HepG2 (cell line): ENCODE measurements at regions not wholly inside any gene's neighbourhood (a gene's known extent, or its start where the extent isn't known, plus 50 kb on each side); places are given as distances from the start of the nearest gene placed in this dataset.

Source experiments
- ATAC-seq: fragments of 200-7000 bp; cut with Tn5 transposase; 3 replicates; pipeline ENCODE4 v1.9.1; 2020; ENCODE audit warnings: mild to moderate bottlenecking, moderate library complexity
- BruUV-seq: library from RNA; stranded (reverse); fragments of 400-500 nt; replicated peaks from 2 replicates; lab custom pipeline; 2021; lab: Mats Ljungman, UMichigan
- CTCF ChIA-PET: fragments of 300-600 bp; formaldehyde crosslinking; extraction: SDS; loops from one replicate; lab custom pipeline; 2021; ENCODE audit warnings: low total read pairs, inconsistent platforms, low intra/inter-chr PET ratio; lab: Yijun Ruan, JAX
- POLR2A ChIA-PET: fragments of 350-600 bp; sonication (Branson Sonifier 250); formaldehyde crosslinking; loops from one replicate; lab custom pipeline; 2020; ENCODE audit warnings: antibody characterized with exemption, inconsistent platforms; lab: Yijun Ruan, JAX
- DNase-seq: peaks from one replicate; pipeline ENCODE4 v3.0.0-alpha.2; 2015; ENCODE audit warnings: low spot score
- FAIRE-seq: peaks from 3 replicates; lab custom pipeline; 2011; peaks lifted over from hg19 to GRCh38; lab: Jason Lieb, UNC
- H2AFZ ChIP-seq: one replicate; pipeline ENCODE4 v1.6.1; 2011; ENCODE audit warnings: low read length, inconsistent platforms
- H3K27ac ChIP-seq: fragments of 300-600 bp; 3 replicates; pipeline ENCODE4 v1.8.0; 2011; ENCODE audit warnings: mixed run types, mild to moderate bottlenecking, mixed read lengths, low read length, inconsistent platforms; ENCODE audit not compliant: insufficient read depth; ENCODE audit errors: extremely low read length
- H3K27me3 ChIP-seq, 2 experiments: fragments of 200-600 bp in 1 of 2; 2 replicates in 1 of 2; 3 replicates in 1 of 2; pipeline versions ENCODE4 v1.6.0 to v1.8.0; 2011; ENCODE audit warnings: low read length in 2 of 2, mild to moderate bottlenecking in 2 of 2, moderate library complexity in 2 of 2, inconsistent platforms in 1 of 2; ENCODE audit not compliant: insufficient read depth in 2 of 2, control insufficient read depth in 1 of 2
- H3K36me3 ChIP-seq, 2 experiments: fragments of 200-600 bp in 1 of 2; replicated peaks in 1 of 2; 2 replicates in 1 of 2; 3 replicates in 1 of 2; pipeline versions ENCODE4 v1.5.1 to v1.8.0; 2011; ENCODE audit warnings: low read length in 2 of 2, inconsistent platforms in 1 of 2; ENCODE audit not compliant: insufficient read depth in 2 of 2, control insufficient read depth in 1 of 2
- H3K4me1 ChIP-seq: 2 replicates; pipeline ENCODE4 v1.5.1; 2012; ENCODE audit warnings: low read length, inconsistent platforms; ENCODE audit not compliant: insufficient read depth
- H3K4me2 ChIP-seq: 2 replicates; pipeline ENCODE4 v1.6.0; 2011; ENCODE audit warnings: low read depth, low read length, inconsistent platforms
- H3K4me3 ChIP-seq, 3 experiments: fragments of 200-600 bp in 1 of 3; sonication (generic), shearing (Covaris generic) in 1 of 3; replicated peaks in 1 of 3; 2 replicates each; pipeline ENCODE4 v1.5.1; 2011 to 2016; ENCODE audit warnings: low read length in 3 of 3, inconsistent platforms in 2 of 3, low read depth in 2 of 3, mild to moderate bottlenecking in 2 of 3, control low read depth in 1 of 3, mixed read lengths in 1 of 3; ENCODE audit not compliant: insufficient read depth in 1 of 3
- H3K79me2 ChIP-seq: one replicate; pipeline ENCODE4 v1.6.1; 2011; ENCODE audit warnings: low read length, inconsistent platforms; ENCODE audit not compliant: insufficient read depth
- H3K9ac ChIP-seq: 2 replicates; pipeline ENCODE4 v1.6.0; 2011; ENCODE audit warnings: mild to moderate bottlenecking, low read depth, low read length, inconsistent platforms; ENCODE audit not compliant: insufficient read depth
- H3K9me3 ChIP-seq: 2 replicates; pipeline ENCODE4 v1.5.1; 2012; ENCODE audit warnings: mild to moderate bottlenecking, low read length
- H4K20me1 ChIP-seq: 2 replicates; pipeline ENCODE4 v1.6.0; 2011; ENCODE audit warnings: inconsistent platforms, mild to moderate bottlenecking, low read length, moderate library complexity; ENCODE audit not compliant: insufficient read depth
- DMAP1 ChIP-seq: IDR thresholded peaks from 2 replicates; pipeline ENCODE4 v1.6.1; 2016
- DPF2 ChIP-seq: sonication (generic); formaldehyde crosslinking; IDR thresholded peaks from 2 replicates; pipeline ENCODE4 v1.4.0; 2020; ENCODE audit warnings: mild to moderate bottlenecking, low read depth, missing genetic modification reagents, borderline replicate concordance
- FUBP1 ChIP-seq: sonication (generic); formaldehyde crosslinking; IDR thresholded peaks from 2 replicates; pipeline ENCODE4 v1.5.1; 2020; ENCODE audit warnings: missing genetic modification reagents, mild to moderate bottlenecking, borderline replicate concordance
- POGK ChIP-seq: sonication (generic); formaldehyde crosslinking; conservative IDR thresholded peaks from 2 replicates; pipeline ENCODE4 v1.8.0; 2022; ENCODE audit warnings: mild to moderate bottlenecking, moderate library complexity, missing genetic modification reagents
- RELA ChIP-seq: sonication (generic); formaldehyde crosslinking; IDR thresholded peaks from 2 replicates; pipeline ENCODE4 v1.4.0; 2020; ENCODE audit warnings: missing genetic modification reagents
- RERE ChIP-seq: IDR thresholded peaks from 2 replicates; pipeline ENCODE4 v1.6.1; 2016; ENCODE audit warnings: low read depth, missing genetic modification reagents, missing compliant biosample characterization
- SCMH1 ChIP-seq: sonication (generic); formaldehyde crosslinking; IDR thresholded peaks from 2 replicates; pipeline ENCODE4 v1.9.0; 2021; ENCODE audit warnings: missing genetic modification reagents, mild to moderate bottlenecking, borderline replicate concordance
- SP4 ChIP-seq: sonication (generic); formaldehyde crosslinking; IDR thresholded peaks from 2 replicates; pipeline ENCODE4 v1.8.1; 2023; ENCODE audit warnings: mild to moderate bottlenecking, missing genetic modification reagents
- SPEN ChIP-seq: sonication (generic); formaldehyde crosslinking; IDR thresholded peaks from 2 replicates; pipeline ENCODE4 v1.5.1; 2020; ENCODE audit warnings: low read depth, mild to moderate bottlenecking, missing genetic modification reagents
- ZNF256 ChIP-seq: sonication (generic); formaldehyde crosslinking; conservative IDR thresholded peaks from 2 replicates; pipeline ENCODE4 v1.4.0; 2020; ENCODE audit warnings: missing genetic modification reagents
- ZNF484 ChIP-seq: sonication (generic); formaldehyde crosslinking; IDR thresholded peaks from 2 replicates; pipeline ENCODE4 v1.5.1; 2020; ENCODE audit warnings: mild to moderate bottlenecking, low read depth, missing genetic modification reagents, borderline replicate concordance
- ZNF616 ChIP-seq: sonication (generic); formaldehyde crosslinking; IDR thresholded peaks from 2 replicates; pipeline ENCODE4 v1.5.0; 2020; ENCODE audit warnings: low read depth, mild to moderate bottlenecking, missing genetic modification reagents
- ZNF713 ChIP-seq: sonication (generic); formaldehyde crosslinking; IDR thresholded peaks from 2 replicates; pipeline ENCODE4 v1.4.0; 2020; ENCODE audit warnings: mild to moderate bottlenecking, missing genetic modification reagents
- ZSCAN29 ChIP-seq: sonication (generic); formaldehyde crosslinking; conservative IDR thresholded peaks from 2 replicates; pipeline ENCODE4 v1.4.0; 2020; ENCODE audit warnings: mild to moderate bottlenecking, missing genetic modification reagents
- ZSCAN30 ChIP-seq: sonication (generic); formaldehyde crosslinking; IDR thresholded peaks from 2 replicates; pipeline ENCODE4 v1.5.0; 2020; ENCODE audit warnings: mild to moderate bottlenecking, missing genetic modification reagents
- WGBS: methylation state at CpG from one replicate; pipeline ENCODE4 v1.1.6; 2017; ENCODE audit warnings: low lambda C conversion rate; 5-methylcytosine and 5-hydroxymethylcytosine counted together
- in situ Hi-C: cut with HindIII; loops from 2 replicates; pipeline ENCODE4 v1.10.0; 2017; ENCODE audit warnings: low pct_unique_long_range_greater_than_20kb; ENCODE audit not compliant: extremely low pct_ligation_motif_present
- intact Hi-C: fragments of 100-400 bp; cut with micrococcal nuclease; formaldehyde crosslinking; loops from one replicate; pipeline ENCODE4 v1.10.0; 2022; ENCODE audit not compliant: unreplicated experiment

GRCh38 chr10:29369419-29369818 lies 80.5 kb downstream of the LYZL1 start:
- H3K4me1 ChIP-seq, result peaks cover 13% of the 10 kb centered on the region; the same call in 1 of the 2 replicates
- intact Hi-C loops (no loop called here), in situ Hi-C loops (no loop called here)
- H3K9ac ChIP-seq, result no peak overlapping the region
- no peak for ATAC-seq
- no peak for FAIRE-seq
- H3K27me3 ChIP-seq, result no peaks in the 10 kb centered on the region
- H3K9me3 ChIP-seq, result no peaks in the 10 kb centered on the region
- no peak for DNase-seq
- H2AFZ ChIP-seq, result no peak overlapping the region
- H3K4me3 ChIP-seq, result no peak overlapping the region
- POLR2A ChIA-PET, result no interaction called here
- H3K79me2 ChIP-seq, result no peaks in the 10 kb centered on the region
- H3K36me3 ChIP-seq, result no peaks in the 10 kb centered on the region
- CTCF ChIA-PET, result no interaction called here
- no TSS peak for BruUV-seq
- H4K20me1 ChIP-seq, result no peaks in the 10 kb centered on the region
- H3K27ac ChIP-seq, result no peak overlapping the region
- WGBS, result 75% methylated on average over 5 of the region's 5 CpGs
- no peak overlapping the region for H3K4me2 ChIP-seq
- TF ChIP-seq ZSCAN30 (CRISPR knock-in tag) (no peak), DMAP1 (no peak), RERE (CRISPR knock-in tag) (no peak), ZNF616 (CRISPR knock-in tag) (no peak), DPF2 (no peak), RELA (CRISPR knock-in tag) (no peak), SCMH1 (CRISPR knock-in tag) (no peak), ZNF256 (CRISPR knock-in tag) (no peak), SP4 (CRISPR knock-in tag) (no peak), FUBP1 (CRISPR knock-in tag) (no peak), ZSCAN29 (CRISPR knock-in tag) (no peak), POGK (CRISPR knock-in tag) (no peak), SPEN (CRISPR knock-in tag) (no peak), ZNF713 (CRISPR knock-in tag) (no peak), ZNF484 (CRISPR knock-in tag) (no peak)
